HepG2 (cell line): ENCODE measurements at regions not wholly inside any gene's neighbourhood (a gene's known extent, or its start where the extent isn't known, plus 50 kb on each side); places are given as distances from the start of the nearest gene placed in this dataset.

Source experiments
- ATAC-seq: fragments of 200-7000 bp; cut with Tn5 transposase; 3 replicates; pipeline ENCODE4 v1.9.1; 2020; ENCODE audit warnings: mild to moderate bottlenecking, moderate library complexity
- BruUV-seq: library from RNA; stranded (reverse); fragments of 400-500 nt; replicated peaks from 2 replicates; lab custom pipeline; 2021; lab: Mats Ljungman, UMichigan
- CTCF ChIA-PET: fragments of 300-600 bp; formaldehyde crosslinking; extraction: SDS; loops from one replicate; lab custom pipeline; 2021; ENCODE audit warnings: low total read pairs, inconsistent platforms, low intra/inter-chr PET ratio; lab: Yijun Ruan, JAX
- POLR2A ChIA-PET: fragments of 350-600 bp; sonication (Branson Sonifier 250); formaldehyde crosslinking; loops from one replicate; lab custom pipeline; 2020; ENCODE audit warnings: antibody characterized with exemption, inconsistent platforms; lab: Yijun Ruan, JAX
- DNase-seq: peaks from one replicate; pipeline ENCODE4 v3.0.0-alpha.2; 2015; ENCODE audit warnings: low spot score
- FAIRE-seq: peaks from 3 replicates; lab custom pipeline; 2011; peaks lifted over from hg19 to GRCh38; lab: Jason Lieb, UNC
- H2AFZ ChIP-seq: one replicate; pipeline ENCODE4 v1.6.1; 2011; ENCODE audit warnings: low read length, inconsistent platforms
- H3K27ac ChIP-seq: fragments of 300-600 bp; 3 replicates; pipeline ENCODE4 v1.8.0; 2011; ENCODE audit warnings: mixed run types, mild to moderate bottlenecking, mixed read lengths, low read length, inconsistent platforms; ENCODE audit not compliant: insufficient read depth; ENCODE audit errors: extremely low read length
- H3K27me3 ChIP-seq, 2 experiments: fragments of 200-600 bp in 1 of 2; 2 replicates in 1 of 2; 3 replicates in 1 of 2; pipeline versions ENCODE4 v1.6.0 to v1.8.0; 2011; ENCODE audit warnings: low read length in 2 of 2, mild to moderate bottlenecking in 2 of 2, moderate library complexity in 2 of 2, inconsistent platforms in 1 of 2; ENCODE audit not compliant: insufficient read depth in 2 of 2, control insufficient read depth in 1 of 2
- H3K36me3 ChIP-seq, 2 experiments: fragments of 200-600 bp in 1 of 2; replicated peaks in 1 of 2; 2 replicates in 1 of 2; 3 replicates in 1 of 2; pipeline versions ENCODE4 v1.5.1 to v1.8.0; 2011; ENCODE audit warnings: low read length in 2 of 2, inconsistent platforms in 1 of 2; ENCODE audit not compliant: insufficient read depth in 2 of 2, control insufficient read depth in 1 of 2
- H3K4me1 ChIP-seq: 2 replicates; pipeline ENCODE4 v1.5.1; 2012; ENCODE audit warnings: low read length, inconsistent platforms; ENCODE audit not compliant: insufficient read depth
- H3K4me2 ChIP-seq: 2 replicates; pipeline ENCODE4 v1.6.0; 2011; ENCODE audit warnings: low read depth, low read length, inconsistent platforms
- H3K4me3 ChIP-seq, 3 experiments: fragments of 200-600 bp in 1 of 3; sonication (generic), shearing (Covaris generic) in 1 of 3; replicated peaks in 1 of 3; 2 replicates each; pipeline ENCODE4 v1.5.1; 2011 to 2016; ENCODE audit warnings: low read length in 3 of 3, inconsistent platforms in 2 of 3, low read depth in 2 of 3, mild to moderate bottlenecking in 2 of 3, control low read depth in 1 of 3, mixed read lengths in 1 of 3; ENCODE audit not compliant: insufficient read depth in 1 of 3
- H3K79me2 ChIP-seq: one replicate; pipeline ENCODE4 v1.6.1; 2011; ENCODE audit warnings: low read length, inconsistent platforms; ENCODE audit not compliant: insufficient read depth
- H3K9ac ChIP-seq: 2 replicates; pipeline ENCODE4 v1.6.0; 2011; ENCODE audit warnings: mild to moderate bottlenecking, low read depth, low read length, inconsistent platforms; ENCODE audit not compliant: insufficient read depth
- H3K9me3 ChIP-seq: 2 replicates; pipeline ENCODE4 v1.5.1; 2012; ENCODE audit warnings: mild to moderate bottlenecking, low read length
- H4K20me1 ChIP-seq: 2 replicates; pipeline ENCODE4 v1.6.0; 2011; ENCODE audit warnings: inconsistent platforms, mild to moderate bottlenecking, low read length, moderate library complexity; ENCODE audit not compliant: insufficient read depth
- BCL6 ChIP-seq: IDR thresholded peaks from 2 replicates; pipeline ENCODE4 v1.6.1; 2016; ENCODE audit warnings: missing genetic modification reagents, missing compliant biosample characterization
- CTCF ChIP-seq: sonication (generic); formaldehyde crosslinking; IDR thresholded peaks from 2 replicates; pipeline ENCODE4 v1.5.0; 2020; ENCODE audit warnings: mild to moderate bottlenecking, missing genetic modification reagents, moderate library complexity
- IKZF4 ChIP-seq: sonication (generic); formaldehyde crosslinking; IDR thresholded peaks from 2 replicates; pipeline ENCODE4 v1.5.1; 2020; ENCODE audit warnings: borderline replicate concordance, mild to moderate bottlenecking, low read depth, missing genetic modification reagents; ENCODE audit errors: not compliant biosample characterization
- MAFK ChIP-seq, 2 experiments: IDR thresholded peaks in 1 of 2; conservative IDR thresholded peaks in 1 of 2; 2 replicates each; pipeline ENCODE4 v1.6.1; 2011; ENCODE audit warnings: improper control_type of control experiment in 2 of 2, low read length in 2 of 2
- RELA ChIP-seq: sonication (generic); formaldehyde crosslinking; IDR thresholded peaks from 2 replicates; pipeline ENCODE4 v1.4.0; 2020; ENCODE audit warnings: missing genetic modification reagents
- RXRA ChIP-seq: sonication (generic); formaldehyde crosslinking; IDR thresholded peaks from 2 replicates; pipeline ENCODE4 v1.5.1; 2020; ENCODE audit warnings: missing genetic modification reagents
- SOX6 ChIP-seq, 2 experiments: fragments of 450-650 bp in 1 of 2; sonication (generic) in 1 of 2; formaldehyde crosslinking in 1 of 2; IDR thresholded peaks; 2 replicates each; pipeline versions ENCODE4 v1.4.0 to v1.6.1; 2017 to 2020; ENCODE audit warnings: antibody characterized with exemption in 1 of 2, mild to moderate bottlenecking in 1 of 2, missing genetic modification reagents in 1 of 2
- ZNF138 ChIP-seq: sonication (generic); formaldehyde crosslinking; IDR thresholded peaks from 2 replicates; pipeline ENCODE4 v1.5.0; 2020; ENCODE audit warnings: mild to moderate bottlenecking, low read depth, missing genetic modification reagents
- ZNF160 ChIP-seq: sonication (generic); formaldehyde crosslinking; IDR thresholded peaks from 2 replicates; pipeline ENCODE4 v1.8.0; 2022; ENCODE audit warnings: mild to moderate bottlenecking, inconsistent platforms, missing genetic modification reagents
- ZNF235 ChIP-seq: sonication (generic); formaldehyde crosslinking; IDR thresholded peaks from 2 replicates; pipeline ENCODE4 v1.8.1; 2023; ENCODE audit warnings: mild to moderate bottlenecking, missing genetic modification reagents, borderline replicate concordance
- ZNF317 ChIP-seq: sonication (generic); formaldehyde crosslinking; IDR thresholded peaks from 2 replicates; pipeline ENCODE4 v1.5.0; 2020; ENCODE audit warnings: mild to moderate bottlenecking, missing genetic modification reagents
- ZNF335 ChIP-seq: sonication (generic); formaldehyde crosslinking; IDR thresholded peaks from 2 replicates; pipeline ENCODE4 v1.4.0; 2020; ENCODE audit warnings: missing genetic modification reagents
- ZNF550 ChIP-seq: sonication (generic); formaldehyde crosslinking; IDR thresholded peaks from 2 replicates; pipeline ENCODE4 v1.4.0; 2020; ENCODE audit warnings: mild to moderate bottlenecking, missing genetic modification reagents, borderline replicate concordance
- ZNF7 ChIP-seq: IDR thresholded peaks from 2 replicates; pipeline ENCODE4 v1.6.1; 2016; ENCODE audit warnings: missing biosample characterization, missing genetic modification reagents
- WGBS: methylation state at CpG from one replicate; pipeline ENCODE4 v1.1.6; 2017; ENCODE audit warnings: low lambda C conversion rate; 5-methylcytosine and 5-hydroxymethylcytosine counted together
- in situ Hi-C: cut with HindIII; loops from 2 replicates; pipeline ENCODE4 v1.10.0; 2017; ENCODE audit warnings: low pct_unique_long_range_greater_than_20kb; ENCODE audit not compliant: extremely low pct_ligation_motif_present
- intact Hi-C: fragments of 100-400 bp; cut with micrococcal nuclease; formaldehyde crosslinking; loops from one replicate; pipeline ENCODE4 v1.10.0; 2022; ENCODE audit not compliant: unreplicated experiment
- TF ChIP-seq, protein P1 (sequence below): sonication (generic); formaldehyde crosslinking; IDR thresholded peaks from 2 replicates; pipeline ENCODE4 v1.8.1; 2022; ENCODE audit warnings: mild to moderate bottlenecking, missing genetic modification reagents

DNA sequence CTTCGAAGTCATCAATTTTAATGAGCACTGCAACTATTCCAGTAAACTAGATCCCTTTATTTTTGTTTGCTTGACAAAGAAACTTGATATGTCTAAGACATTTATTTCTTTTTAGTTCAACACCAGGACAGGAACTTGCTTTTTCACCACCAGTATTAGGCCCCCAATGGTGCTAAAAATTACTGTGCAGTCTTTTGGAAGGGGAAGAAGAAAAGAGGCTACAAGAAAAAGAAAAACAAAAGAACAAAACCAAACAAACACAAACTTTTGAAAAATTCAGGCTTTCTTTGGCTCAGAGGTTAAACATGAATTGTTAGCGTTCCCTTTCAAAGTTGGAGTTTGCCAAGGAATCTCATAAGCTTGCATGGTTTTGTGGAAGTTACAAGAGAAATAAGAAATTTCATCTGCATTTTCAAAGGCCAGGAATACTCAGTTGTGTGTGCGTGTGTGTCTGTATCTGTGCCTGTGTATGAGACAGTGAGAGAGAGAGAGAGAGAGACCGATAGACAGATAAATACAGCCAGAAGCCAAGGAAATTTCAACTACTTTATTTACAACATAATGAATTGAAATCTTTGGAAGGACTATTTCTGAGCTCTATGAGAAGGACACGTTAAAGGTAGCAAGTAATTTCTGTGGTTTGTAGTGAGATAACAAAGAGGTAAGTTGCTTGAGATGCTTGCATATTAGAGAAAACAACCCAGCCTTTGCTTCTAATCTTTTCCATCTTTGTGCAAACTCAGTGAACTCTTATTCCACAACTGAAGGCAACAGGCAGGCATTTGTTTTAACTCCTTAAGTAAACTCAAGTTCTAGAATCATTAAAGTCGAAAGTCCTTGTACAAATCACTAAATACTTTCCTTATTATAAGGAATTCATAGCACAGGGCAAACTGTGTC lies 171.0 kb upstream of the CITED2 start:
- H3K9me3 ChIP-seq, result no peaks in the 10 kb centered on the region
- no peaks in the 10 kb centered on the region for H3K36me3 ChIP-seq
- ATAC-seq, result no peak
- no peak for DNase-seq
- 17% methylated on average over 6 of the region's 6 CpGs for WGBS
- no peak for FAIRE-seq
- no peaks in the 10 kb centered on the region for H3K27me3 ChIP-seq
- TF ChIP-seq MAFK (conservative IDR thresholded peaks at IDR 0.05 in 1 of 2, IDR thresholded peaks at IDR 0.05 in 1 of 2; ENCODE audit: low read length in 2 of 2), result peak; percentile 15 to 19; a peak in 1 of 4 replicates
- TF ChIP-seq CTCF, result no peak
- no peak overlapping the region for H2AFZ ChIP-seq
- intact Hi-C loops, result no loop called here
- no peak overlapping the region for H3K4me3 ChIP-seq
- peaks cover 15% of the 10 kb centered on the region for H3K4me1 ChIP-seq
- in situ Hi-C loops, result no loop called here
- no peak overlapping the region for H3K9ac ChIP-seq
- ChIA-PET POLR2A (no interaction called here), CTCF (no interaction called here)
- no peaks in the 10 kb centered on the region for H4K20me1 ChIP-seq
- BruUV-seq, result no TSS peak
- 0 out of 2 replicates have a peak overlapping the region, but pooled peaks have one; percentile 1 for H3K4me2 ChIP-seq
- H3K27ac ChIP-seq, result no peak overlapping the region
- H3K79me2 ChIP-seq, result no peaks in the 10 kb centered on the region

DNA sequence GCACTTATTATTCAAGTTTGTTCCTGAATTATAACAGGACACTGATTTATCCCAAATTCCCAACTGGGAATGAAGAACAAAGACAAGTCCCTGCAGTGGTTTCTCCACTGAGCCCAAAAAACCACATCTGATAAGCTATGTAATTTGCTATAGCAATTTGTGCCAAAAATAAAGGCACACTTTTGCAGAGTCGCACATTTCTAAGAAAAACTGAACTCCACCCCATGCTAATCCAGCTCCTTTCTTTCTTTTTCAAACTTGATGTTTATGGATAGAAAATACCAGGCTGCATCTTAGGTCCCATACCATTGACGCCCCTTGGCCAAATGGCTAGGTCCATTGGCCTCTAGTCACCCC lies 170.2 kb upstream of the CITED2 start:
- Histone ChIP-seq H3K9ac (no peak overlapping the region), H3K4me1 (peaks cover 22% of the 10 kb centered on the region), H3K27me3 (no peaks in the 10 kb centered on the region), H3K79me2 (no peaks in the 10 kb centered on the region), H3K9me3 (no peaks in the 10 kb centered on the region), H3K4me2 (no peak overlapping the region), H2AFZ (no peak overlapping the region), H3K27ac (no peak overlapping the region), H4K20me1 (no peaks in the 10 kb centered on the region), H3K4me3 (no peak overlapping the region), H3K36me3 (no peaks in the 10 kb centered on the region)
- no TSS peak for BruUV-seq
- WGBS, result 81% methylated on average over 2 of the region's 2 CpGs
- POLR2A ChIA-PET, result no interaction called here
- in situ Hi-C loops (no loop called here), intact Hi-C loops (no loop called here)
- CTCF ChIA-PET, result no interaction called here
- FAIRE-seq, result no peak
- no peak for ATAC-seq
- DNase-seq, result no peak
- TF ChIP-seq IKZF4 (no peak), ZNF235 (CRISPR knock-in tag) (no peak), ZNF550 (CRISPR knock-in tag) (no peak), ZNF335 (CRISPR knock-in tag) (no peak), RXRA (CRISPR knock-in tag) (no peak), ZNF317 (CRISPR knock-in tag) (no peak), SOX6 (IDR thresholded peaks at IDR 0.05) (no peak), SOX6 (CRISPR knock-in tag; IDR thresholded peaks at IDR 0.05) (no peak), ZNF7 (CRISPR knock-in tag) (no peak), ZNF138 (CRISPR knock-in tag) (no peak), RELA (CRISPR knock-in tag) (no peak), BCL6 (CRISPR knock-in tag) (no peak), ZNF160 (CRISPR knock-in tag) (no peak)
- TF ChIP-seq, protein P1, sequence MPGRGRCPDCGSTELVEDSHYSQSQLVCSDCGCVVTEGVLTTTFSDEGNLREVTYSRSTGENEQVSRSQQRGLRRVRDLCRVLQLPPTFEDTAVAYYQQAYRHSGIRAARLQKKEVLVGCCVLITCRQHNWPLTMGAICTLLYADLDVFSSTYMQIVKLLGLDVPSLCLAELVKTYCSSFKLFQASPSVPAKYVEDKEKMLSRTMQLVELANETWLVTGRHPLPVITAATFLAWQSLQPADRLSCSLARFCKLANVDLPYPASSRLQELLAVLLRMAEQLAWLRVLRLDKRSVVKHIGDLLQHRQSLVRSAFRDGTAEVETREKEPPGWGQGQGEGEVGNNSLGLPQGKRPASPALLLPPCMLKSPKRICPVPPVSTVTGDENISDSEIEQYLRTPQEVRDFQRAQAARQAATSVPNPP (CRISPR knock-in tag), result no peak
